ENCODE measurements at regions not wholly inside any gene's neighbourhood (a gene's known extent, or its start where the extent isn't known, plus 50 kb on each side); places are given as distances from the start of the nearest gene placed in this dataset.

GRCh38 chr14:94946244-94946643 is 176.3 kb upstream of the GSC start:
- BruUV-seq (replicated peaks) = no TSS peak
- in situ Hi-C loops (cut with HindIII; ENCODE audit: low pct_unique_long_range_greater_than_20kb, low sequenced_read_pairs) = no loop called here
- ATAC-seq = no peak
- no peak for DNase-seq (ENCODE audit: low read depth, low spot score)
- ChIA-PET CTCF (no interaction called here), POLR2A (no interaction called here)
- intact Hi-C loops (cut with micrococcal nuclease; ENCODE audit: unreplicated experiment) = no loop called here
- no peaks in the 10 kb centered on the region for H3K9me3 ChIP-seq (ENCODE audit: control insufficient read depth, insufficient read depth, low read depth, low read length)
- H3K36me3 ChIP-seq (ENCODE audit: control insufficient read depth, insufficient read depth, low read length) = no peaks in the 10 kb centered on the region
- no peak overlapping the region for H3K27ac ChIP-seq (ENCODE audit: low read length)
- TF ChIP-seq POLR2AphosphoS5 (IDR thresholded peaks at IDR 0.05; ENCODE audit: low read depth, low read length) (no peak), CTCF (IDR thresholded peaks at IDR 0.05) (no peak), REST (IDR thresholded peaks at IDR 0.05; ENCODE audit: insufficient read depth in 1 of 2, low read depth in 2 of 2, low read length in 1 of 2) (no peak), SIN3A (IDR thresholded peaks at IDR 0.05; ENCODE audit: borderline replicate concordance, insufficient read depth, low read depth, low read length) (no peak), TCF7L2 (IDR thresholded peaks at IDR 0.05; ENCODE audit: low read depth, low read length) (no peak)
- no peaks in the 10 kb centered on the region for H3K4me1 ChIP-seq (ENCODE audit: control insufficient read depth, insufficient read depth, low read length)
- H3K4me3 ChIP-seq (ENCODE audit: low read depth in 2 of 2, low read length in 2 of 2) = no peak overlapping the region
- no peaks in the 10 kb centered on the region for H3K27me3 ChIP-seq (ENCODE audit: control insufficient read depth, insufficient read depth, low read length)

GRCh38 chr14:94945615-94946014 is 175.7 kb upstream of the GSC start:
- intact Hi-C loops (cut with micrococcal nuclease; ENCODE audit: unreplicated experiment) (no loop called here), in situ Hi-C loops (cut with HindIII; ENCODE audit: low pct_unique_long_range_greater_than_20kb, low sequenced_read_pairs) (no loop called here)
- no peak overlapping the region for H3K27ac ChIP-seq (ENCODE audit: low read length)
- H3K9me3 ChIP-seq (ENCODE audit: control insufficient read depth, insufficient read depth, low read depth, low read length) = no peaks in the 10 kb centered on the region
- CTCF ChIA-PET = no interaction called here
- H3K36me3 ChIP-seq (ENCODE audit: control insufficient read depth, insufficient read depth, low read length) = no peaks in the 10 kb centered on the region
- no peak for TF ChIP-seq REST (IDR thresholded peaks at IDR 0.05; ENCODE audit: insufficient read depth in 1 of 2, low read depth in 2 of 2, low read length in 1 of 2)
- TF ChIP-seq SIN3A (IDR thresholded peaks at IDR 0.05; ENCODE audit: borderline replicate concordance, insufficient read depth, low read depth, low read length) = no peak
- TF ChIP-seq CTCF (IDR thresholded peaks at IDR 0.05) = no peak
- no peak for TF ChIP-seq POLR2AphosphoS5 (IDR thresholded peaks at IDR 0.05; ENCODE audit: low read depth, low read length)
- no peak for TF ChIP-seq TCF7L2 (IDR thresholded peaks at IDR 0.05; ENCODE audit: low read depth, low read length)
- DNase-seq (ENCODE audit: low read depth, low spot score) (no peak), ATAC-seq (no peak)
- no peak overlapping the region for H3K4me3 ChIP-seq (ENCODE audit: low read depth in 2 of 2, low read length in 2 of 2)
- no peaks in the 10 kb centered on the region for H3K4me1 ChIP-seq (ENCODE audit: control insufficient read depth, insufficient read depth, low read length)
- POLR2A ChIA-PET = no interaction called here
- no TSS peak for BruUV-seq (replicated peaks)
- H3K27me3 ChIP-seq (ENCODE audit: control insufficient read depth, insufficient read depth, low read length) = no peaks in the 10 kb centered on the region
